ENCODE measurements at regions not wholly inside any gene's neighbourhood (a gene's known extent, or its start where the extent isn't known, plus 50 kb on each side); places are given as distances from the start of the nearest gene placed in this dataset.
"Not testable (repeated sequence)": the region's sequence is repeated elsewhere in the genome, so short reads cannot be mapped to it uniquely, and the experiment has no call there.

- Mint-ChIP-seq H3K4me3 (no peak overlapping the region), H3K36me3 (ENCODE audit: low read depth) (no peaks in the 10 kb centered on the region), H3K27ac (no peak overlapping the region), H3K27me3 (no peaks in the 10 kb centered on the region), H3K4me1 (no peaks in the 10 kb centered on the region), H3K9me3 (no peaks in the 10 kb centered on the region)
- DNase-seq (no peak), ATAC-seq (no peak)
Observed at GRCh38 chr2:210963386-210963785, 407.0 kb downstream of the CPS1 start.

GRCh38 chr2:210964141-210964764, 407.9 kb downstream of the CPS1 start:
- ATAC-seq = no peak
- H3K9me3 Mint-ChIP-seq = no peaks in the 10 kb centered on the region
- H3K27ac Mint-ChIP-seq = no peak overlapping the region

GRCh38 chr2:210965472-210965871, 409.1 kb downstream of the CPS1 start:
- Mint-ChIP-seq H3K9me3 (no peaks in the 10 kb centered on the region), H3K27ac (no peak overlapping the region), H3K27me3 (no peaks in the 10 kb centered on the region), H3K4me3 (no peak overlapping the region), H3K36me3 (ENCODE audit: low read depth) (no peaks in the 10 kb centered on the region), H3K4me1 (no peaks in the 10 kb centered on the region)
- no peak for DNase-seq
- ATAC-seq = no peak

More at GRCh38 chr2:210964141-210964764, 407.9 kb downstream of the CPS1 start:
- Mint-ChIP-seq H3K4me3 (no peak overlapping the region), H3K36me3 (ENCODE audit: low read depth) (no peaks in the 10 kb centered on the region), H3K4me1 (no peaks in the 10 kb centered on the region), H3K27me3 (no peaks in the 10 kb centered on the region)
- no peak for DNase-seq

- no peaks in the 10 kb centered on the region for H3K4me1 Mint-ChIP-seq
- H3K36me3 Mint-ChIP-seq (ENCODE audit: low read depth) = no peaks in the 10 kb centered on the region
- H3K27ac Mint-ChIP-seq = no peak overlapping the region
- DNase-seq = no peak
- no peak overlapping the region for H3K4me3 Mint-ChIP-seq
- no peaks in the 10 kb centered on the region for H3K27me3 Mint-ChIP-seq
- no peak for ATAC-seq
- no peaks in the 10 kb centered on the region for H3K9me3 Mint-ChIP-seq
Observed at GRCh38 chr2:210966330-210966729, 409.9 kb downstream of the CPS1 start.

- no peaks in the 10 kb centered on the region for H3K4me1 Mint-ChIP-seq
- H3K27ac Mint-ChIP-seq = no peak overlapping the region
- DNase-seq (no peak), ATAC-seq (no peak)
- no peaks in the 10 kb centered on the region for H3K27me3 Mint-ChIP-seq
- H3K9me3 Mint-ChIP-seq = no peaks in the 10 kb centered on the region
- H3K36me3 Mint-ChIP-seq (ENCODE audit: low read depth) = no peaks in the 10 kb centered on the region
- no peak overlapping the region for H3K4me3 Mint-ChIP-seq
Observed at GRCh38 chr2:210971431-210971830, 415.0 kb downstream of the CPS1 start.

GRCh38 chr2:210986806-210987205, 430.4 kb downstream of the CPS1 start:
- H3K36me3 Mint-ChIP-seq (ENCODE audit: low read depth); DNase-seq; H3K4me1 Mint-ChIP-seq; H3K27ac Mint-ChIP-seq; H3K27me3 Mint-ChIP-seq; ATAC-seq; H3K4me3 Mint-ChIP-seq: not testable (repeated sequence)
- H3K9me3 Mint-ChIP-seq = peaks cover 18% of the 10 kb centered on the region

GRCh38 chr2:210991107-210991506, 434.7 kb downstream of the CPS1 start:
- Mint-ChIP-seq H3K4me1 (no peaks in the 10 kb centered on the region), H3K36me3 (ENCODE audit: low read depth) (no peaks in the 10 kb centered on the region), H3K27ac (no peak overlapping the region), H3K4me3 (no peak overlapping the region), H3K9me3 (peaks cover 25% of the 10 kb centered on the region), H3K27me3 (no peaks in the 10 kb centered on the region)
- DNase-seq (no peak), ATAC-seq (no peak)

- no peaks in the 10 kb centered on the region for H3K27me3 Mint-ChIP-seq
- H3K9me3 Mint-ChIP-seq = peaks cover 17% of the 10 kb centered on the region
- H3K36me3 Mint-ChIP-seq (ENCODE audit: low read depth) = no peaks in the 10 kb centered on the region
- no peak for ATAC-seq
- no peak overlapping the region for H3K4me3 Mint-ChIP-seq
- no peaks in the 10 kb centered on the region for H3K4me1 Mint-ChIP-seq
- DNase-seq = no peak
- no peak overlapping the region for H3K27ac Mint-ChIP-seq
Observed at GRCh38 chr2:210994104-210994503, 437.7 kb downstream of the CPS1 start.

- DNase-seq = no peak
- H3K4me3 Mint-ChIP-seq = no peak overlapping the region
- no peaks in the 10 kb centered on the region for H3K27me3 Mint-ChIP-seq
- no peak for ATAC-seq
- peaks cover 16% of the 10 kb centered on the region for H3K9me3 Mint-ChIP-seq
- no peak overlapping the region for H3K27ac Mint-ChIP-seq
- no peaks in the 10 kb centered on the region for H3K36me3 Mint-ChIP-seq (ENCODE audit: low read depth)
- H3K4me1 Mint-ChIP-seq = no peaks in the 10 kb centered on the region
Observed at GRCh38 chr2:210997373-210997772, 441.0 kb downstream of the CPS1 start.

GRCh38 chr2:210998334-210998733, 441.9 kb downstream of the CPS1 start:
- Mint-ChIP-seq H3K4me1 (no peaks in the 10 kb centered on the region), H3K4me3 (no peak overlapping the region), H3K9me3 (peaks cover 16% of the 10 kb centered on the region), H3K36me3 (ENCODE audit: low read depth) (no peaks in the 10 kb centered on the region), H3K27me3 (no peaks in the 10 kb centered on the region), H3K27ac (no peak overlapping the region)
- ATAC-seq (no peak), DNase-seq (no peak)

- no peaks in the 10 kb centered on the region for H3K27me3 Mint-ChIP-seq
- H3K36me3 Mint-ChIP-seq (ENCODE audit: low read depth) = no peaks in the 10 kb centered on the region
- H3K4me3 Mint-ChIP-seq = no peak overlapping the region
- no peaks in the 10 kb centered on the region for H3K4me1 Mint-ChIP-seq
- ATAC-seq (no peak), DNase-seq (no peak)
- H3K27ac Mint-ChIP-seq = no peak overlapping the region
- H3K9me3 Mint-ChIP-seq = peaks cover 6% of the 10 kb centered on the region
Observed at GRCh38 chr2:211014376-211014775, 458.0 kb downstream of the CPS1 start.

GRCh38 chr2:211014906-211015305, 458.5 kb downstream of the CPS1 start:
- H3K4me3 Mint-ChIP-seq = no peak overlapping the region
- H3K4me1 Mint-ChIP-seq = no peaks in the 10 kb centered on the region
- no peak overlapping the region for H3K27ac Mint-ChIP-seq
- H3K9me3 Mint-ChIP-seq = peaks cover 6% of the 10 kb centered on the region
- no peaks in the 10 kb centered on the region for H3K36me3 Mint-ChIP-seq (ENCODE audit: low read depth)
- H3K27me3 Mint-ChIP-seq = no peaks in the 10 kb centered on the region
- ATAC-seq = no peak
- DNase-seq = no peak

- not testable (repeated sequence) for H3K27me3 Mint-ChIP-seq; ATAC-seq; H3K4me1 Mint-ChIP-seq; DNase-seq; H3K36me3 Mint-ChIP-seq (ENCODE audit: low read depth); H3K27ac Mint-ChIP-seq; H3K4me3 Mint-ChIP-seq
- H3K9me3 Mint-ChIP-seq = peaks cover 18% of the 10 kb centered on the region
Observed at GRCh38 chr2:211025089-211025488, 468.7 kb downstream of the CPS1 start.

GRCh38 chr2:211026109-211026508, 469.7 kb downstream of the CPS1 start:
- Mint-ChIP-seq H3K4me3 (no peak overlapping the region), H3K36me3 (ENCODE audit: low read depth) (peaks cover 2% of the 10 kb centered on the region), H3K4me1 (no peaks in the 10 kb centered on the region), H3K9me3 (peaks cover 15% of the 10 kb centered on the region), H3K27ac (no peak overlapping the region), H3K27me3 (no peaks in the 10 kb centered on the region)
- DNase-seq (no peak), ATAC-seq (no peak)

- H3K36me3 Mint-ChIP-seq (ENCODE audit: low read depth) = no peaks in the 10 kb centered on the region
- H3K4me3 Mint-ChIP-seq = no peak overlapping the region
- ATAC-seq = no peak
- no peaks in the 10 kb centered on the region for H3K27me3 Mint-ChIP-seq
- no peak for DNase-seq
- peaks cover 15% of the 10 kb centered on the region for H3K9me3 Mint-ChIP-seq
- H3K4me1 Mint-ChIP-seq = no peaks in the 10 kb centered on the region
- H3K27ac Mint-ChIP-seq = no peak overlapping the region
Observed at GRCh38 chr2:211027976-211028375, 471.6 kb downstream of the CPS1 start.

- no peaks in the 10 kb centered on the region for H3K4me1 Mint-ChIP-seq
- DNase-seq (no peak), ATAC-seq (no peak)
- H3K36me3 Mint-ChIP-seq (ENCODE audit: low read depth) = no peaks in the 10 kb centered on the region
- H3K9me3 Mint-ChIP-seq = no peaks in the 10 kb centered on the region
- no peak overlapping the region for H3K4me3 Mint-ChIP-seq
- H3K27me3 Mint-ChIP-seq = no peaks in the 10 kb centered on the region
- no peak overlapping the region for H3K27ac Mint-ChIP-seq
Observed at GRCh38 chr2:211033765-211034164, 477.4 kb downstream of the CPS1 start.

Data from activated naive CD8-positive, alpha-beta T cell treated with anti-CD3 and anti-CD28 coated beads, Interleukin-2, amount 50 U/mL, for 24 hours (primary cell).